SKM-1 (cell line): ENCODE measurements at regions not wholly inside any gene's neighbourhood (a gene's known extent, or its start where the extent isn't known, plus 50 kb on each side); places are given as distances from the start of the nearest gene placed in this dataset.
A peak's percentile ranks its signal among the peaks of the same experiment; 100 is the strongest.

Source experiments
- DNase-seq: peaks from one replicate; lab custom pipeline; 2025; ENCODE audit not compliant: unreplicated experiment; lab: John Stamatoyannopoulos, UW

GRCh38 chr9:89554307-89555035 is 50.3 kb upstream of the GADD45G start:
- no peak for DNase-seq

DNA sequence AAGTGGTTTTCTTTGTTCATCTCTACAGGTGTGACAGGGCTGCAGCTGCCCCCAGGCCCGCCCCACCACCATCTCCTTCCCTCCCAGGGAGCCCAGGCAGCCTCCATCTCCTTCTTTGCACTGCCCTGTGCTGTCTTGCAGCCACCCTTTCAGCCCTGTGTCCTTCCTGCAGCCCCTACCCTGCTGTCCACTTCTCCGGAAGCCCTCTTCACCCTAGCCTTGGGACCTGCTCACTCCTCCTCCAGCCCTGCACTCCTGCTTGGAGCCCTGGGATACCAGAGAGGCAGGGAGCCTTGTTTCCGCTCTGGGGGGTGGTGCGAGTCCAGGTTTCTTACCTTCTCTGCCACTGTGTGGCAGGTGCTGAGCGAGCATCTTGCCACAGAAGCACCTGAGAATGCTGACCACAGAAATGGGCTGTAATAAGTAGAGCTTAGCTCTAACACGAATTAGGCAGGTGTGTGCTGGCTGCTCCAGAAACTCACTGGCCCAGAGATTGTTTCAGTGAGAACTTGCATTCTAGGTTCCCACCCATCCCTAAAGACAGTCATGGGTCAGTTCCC is 51.3 kb upstream of the GADD45G start:
- DNase-seq, result no peak

GRCh38 chr9:89550346-89550927 is 52.5 kb upstream of the SEMA4D start:
- no peak for DNase-seq

- DNase-seq, result peak; percentile 34
Observed at GRCh38 chr9:89549031-89549644, 51.2 kb upstream of the SEMA4D start.

DNA sequence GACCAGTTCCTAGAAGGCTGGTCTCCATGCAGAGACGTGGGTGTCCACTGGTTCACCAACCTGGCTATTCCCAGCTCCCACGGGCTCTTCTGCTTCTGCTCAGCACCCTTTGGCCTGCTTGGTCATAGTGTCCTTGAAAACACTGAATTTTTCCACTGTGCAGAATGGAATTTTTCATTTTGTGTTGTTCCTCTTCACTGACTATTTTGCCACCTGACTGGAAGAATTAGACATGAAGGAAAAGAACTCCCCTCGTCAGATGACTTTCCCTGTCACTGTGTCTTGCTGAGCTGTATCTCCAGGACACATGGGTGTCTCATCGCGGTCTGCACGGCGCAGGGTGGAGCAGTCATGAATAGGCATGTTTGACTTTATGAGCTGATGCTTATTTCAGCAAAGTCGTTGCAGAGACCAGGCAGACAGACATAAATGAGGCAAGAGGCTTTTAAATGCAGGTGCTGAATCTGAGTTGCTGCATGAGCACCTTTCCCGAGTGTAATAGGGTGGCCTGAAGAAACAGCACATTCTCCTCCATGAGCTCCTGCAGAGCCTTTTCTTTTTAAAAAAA is 50.2 kb upstream of the SEMA4D start:
- no peak for DNase-seq
